ENCODE measurements at regions not wholly inside any gene's neighbourhood (a gene's known extent, or its start where the extent isn't known, plus 50 kb on each side); places are given as distances from the start of the nearest gene placed in this dataset.

- DNase-seq (ENCODE audit: low read depth) = no peak
Measured at GRCh38 chr7:46428295-46428694, 507.2 kb upstream of the IGFBP3 start.

GRCh38 chr7:46424934-46425333 is 503.9 kb upstream of the IGFBP3 start:
- no peak for DNase-seq (ENCODE audit: low read depth)

DNA sequence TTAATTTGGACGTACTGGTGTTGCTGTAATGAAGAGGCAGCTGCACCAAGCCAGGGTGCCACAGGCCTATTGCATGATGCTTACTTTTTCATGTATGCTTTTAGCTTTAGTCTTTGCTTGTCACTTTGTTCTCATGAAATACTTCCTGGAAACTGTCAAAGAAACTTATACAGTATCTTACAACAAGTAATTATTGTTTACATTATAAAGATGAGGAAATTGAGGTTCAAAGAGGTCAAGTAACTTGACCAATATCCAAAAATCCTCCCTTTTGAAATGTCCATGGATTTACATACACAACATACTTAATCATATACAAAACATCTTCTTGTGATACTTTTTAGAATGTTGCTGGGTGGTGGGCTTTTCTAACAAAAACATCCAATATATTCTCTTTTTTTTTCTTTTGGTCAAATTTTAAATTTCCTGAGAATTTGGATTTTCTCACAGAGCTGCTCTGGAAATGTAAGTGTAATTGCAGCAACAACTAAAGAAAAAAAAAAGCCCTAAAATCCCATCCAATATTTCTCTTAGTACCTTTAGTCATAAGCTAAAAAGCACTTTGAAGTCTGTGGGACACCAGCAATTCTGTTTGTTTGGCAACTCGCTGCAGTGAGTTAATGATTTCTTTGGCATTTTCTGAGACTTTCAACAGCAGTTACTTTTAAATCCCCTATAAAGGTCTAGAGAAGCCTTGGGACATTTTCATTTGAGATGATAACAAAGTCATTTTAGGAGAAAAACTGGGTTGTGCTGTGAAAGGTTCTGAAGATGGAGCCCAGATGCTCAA is 500.6 kb upstream of the IGFBP3 start:
- no peak for DNase-seq (ENCODE audit: low read depth)

GRCh38 chr7:46414946-46415345 is 493.9 kb upstream of the IGFBP3 start:
- no peak for DNase-seq (ENCODE audit: low read depth)

DNA sequence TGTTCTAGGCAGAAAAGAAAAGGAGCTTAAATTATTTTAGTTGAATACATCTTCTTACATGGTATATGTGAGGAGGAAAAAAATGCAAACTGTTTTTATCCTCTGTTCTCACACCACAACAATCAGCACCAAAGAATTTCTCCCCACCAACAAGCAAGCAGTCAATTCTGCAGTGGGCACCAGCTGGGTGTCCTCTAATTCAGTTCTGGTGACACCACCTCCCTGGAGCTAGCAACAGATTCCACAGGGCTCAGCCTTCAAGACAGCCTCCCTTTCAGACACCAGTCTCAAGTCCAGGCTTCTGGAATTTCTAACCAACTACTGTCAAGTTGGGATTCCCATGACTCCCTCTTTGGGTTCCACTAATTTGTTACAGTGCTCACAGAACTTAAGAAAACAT is 490.2 kb upstream of the IGFBP3 start:
- DNase-seq (ENCODE audit: low read depth) = no peak

DNA sequence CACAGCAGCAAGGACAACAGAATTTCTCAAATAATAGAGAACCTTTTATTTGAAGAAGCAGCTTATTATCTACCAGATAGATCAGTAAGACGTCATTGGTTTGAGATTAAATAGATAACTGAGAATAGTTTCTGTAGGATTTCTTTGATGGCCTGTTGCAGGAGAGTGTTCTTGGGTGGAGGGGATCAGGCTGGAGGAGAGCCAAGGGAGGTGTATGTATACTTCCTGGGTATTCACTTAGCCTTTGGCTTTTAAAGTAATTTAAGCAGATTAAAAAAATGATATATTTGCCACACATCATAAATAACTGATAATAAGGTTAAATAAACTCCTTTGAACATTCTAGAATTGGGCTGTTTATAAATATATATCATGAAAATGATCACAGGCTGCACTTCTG is 486.1 kb upstream of the IGFBP3 start:
- no peak for DNase-seq (ENCODE audit: low read depth)

GRCh38 chr7:46397591-46397990 is 476.5 kb upstream of the IGFBP3 start:
- DNase-seq (ENCODE audit: low read depth) = no peak

DNA sequence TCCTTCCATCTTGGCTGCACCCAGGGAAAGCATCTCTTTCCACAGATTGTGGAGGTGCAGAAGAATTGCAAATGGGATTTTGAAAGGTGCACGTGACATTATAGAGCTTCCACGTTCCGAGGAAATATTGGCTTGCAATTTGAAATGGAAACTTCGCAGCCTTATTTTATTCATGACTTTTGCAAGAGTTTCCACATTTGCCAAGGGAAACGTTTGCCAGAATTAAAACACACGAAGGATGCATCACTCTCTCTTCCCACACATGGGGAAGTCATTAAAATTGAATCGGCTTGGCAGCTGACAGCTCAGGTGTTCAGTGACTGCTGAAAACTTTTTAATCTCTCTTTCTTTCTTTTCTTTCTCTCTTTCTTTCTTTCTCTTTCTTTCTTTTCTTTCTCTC is 475.4 kb upstream of the IGFBP3 start:
- DNase-seq (ENCODE audit: low read depth) = no peak

DNA sequence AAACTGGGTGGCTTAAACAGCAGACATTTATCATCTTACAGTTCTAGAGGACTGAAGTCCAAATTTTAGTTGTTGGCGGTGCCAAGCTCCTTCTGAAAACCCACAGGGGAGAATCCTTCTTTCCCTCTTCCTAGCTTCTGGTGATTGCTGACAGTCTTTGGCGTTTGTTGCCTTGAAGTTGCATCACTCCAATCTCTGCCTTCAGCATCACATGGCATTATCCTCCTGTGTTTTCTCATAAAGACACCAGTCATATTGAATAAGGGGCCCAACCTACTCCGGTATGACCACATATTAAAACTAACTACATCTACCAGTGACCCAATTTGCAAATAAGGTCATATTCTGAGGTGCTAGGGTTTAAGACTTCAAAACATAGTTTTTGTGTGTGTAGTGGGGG is 472.1 kb upstream of the IGFBP3 start:
- no peak for DNase-seq (ENCODE audit: low read depth)

GRCh38 chr7:46391231-46392201 is 470.4 kb upstream of the IGFBP3 start:
- no peak for DNase-seq (ENCODE audit: low read depth)

GRCh38 chr7:46390042-46390441 is 469.0 kb upstream of the IGFBP3 start:
- DNase-seq (ENCODE audit: low read depth) = no peak

- DNase-seq (ENCODE audit: low read depth) = no peak
Measured at GRCh38 chr7:46389146-46389545, 468.1 kb upstream of the IGFBP3 start.

DNA sequence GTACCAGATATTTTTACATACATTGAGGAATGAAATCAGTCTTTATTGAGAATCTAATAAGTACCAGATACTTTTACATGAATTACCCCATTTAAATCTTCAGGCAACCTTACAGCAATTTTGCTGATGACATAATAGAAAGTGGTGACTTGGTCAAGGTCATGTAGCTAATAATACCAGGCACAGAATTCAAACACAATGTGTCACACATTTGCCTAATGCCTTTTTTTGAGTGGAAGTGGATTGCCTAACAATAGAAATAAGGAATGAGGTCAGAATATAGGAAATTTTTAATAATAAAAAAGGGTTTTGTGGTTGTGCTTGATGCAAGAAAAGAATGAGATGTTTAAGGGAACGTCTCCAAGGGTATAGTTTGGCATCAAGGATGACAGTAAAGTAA is 466.6 kb upstream of the IGFBP3 start:
- no peak for DNase-seq (ENCODE audit: low read depth)

DNA sequence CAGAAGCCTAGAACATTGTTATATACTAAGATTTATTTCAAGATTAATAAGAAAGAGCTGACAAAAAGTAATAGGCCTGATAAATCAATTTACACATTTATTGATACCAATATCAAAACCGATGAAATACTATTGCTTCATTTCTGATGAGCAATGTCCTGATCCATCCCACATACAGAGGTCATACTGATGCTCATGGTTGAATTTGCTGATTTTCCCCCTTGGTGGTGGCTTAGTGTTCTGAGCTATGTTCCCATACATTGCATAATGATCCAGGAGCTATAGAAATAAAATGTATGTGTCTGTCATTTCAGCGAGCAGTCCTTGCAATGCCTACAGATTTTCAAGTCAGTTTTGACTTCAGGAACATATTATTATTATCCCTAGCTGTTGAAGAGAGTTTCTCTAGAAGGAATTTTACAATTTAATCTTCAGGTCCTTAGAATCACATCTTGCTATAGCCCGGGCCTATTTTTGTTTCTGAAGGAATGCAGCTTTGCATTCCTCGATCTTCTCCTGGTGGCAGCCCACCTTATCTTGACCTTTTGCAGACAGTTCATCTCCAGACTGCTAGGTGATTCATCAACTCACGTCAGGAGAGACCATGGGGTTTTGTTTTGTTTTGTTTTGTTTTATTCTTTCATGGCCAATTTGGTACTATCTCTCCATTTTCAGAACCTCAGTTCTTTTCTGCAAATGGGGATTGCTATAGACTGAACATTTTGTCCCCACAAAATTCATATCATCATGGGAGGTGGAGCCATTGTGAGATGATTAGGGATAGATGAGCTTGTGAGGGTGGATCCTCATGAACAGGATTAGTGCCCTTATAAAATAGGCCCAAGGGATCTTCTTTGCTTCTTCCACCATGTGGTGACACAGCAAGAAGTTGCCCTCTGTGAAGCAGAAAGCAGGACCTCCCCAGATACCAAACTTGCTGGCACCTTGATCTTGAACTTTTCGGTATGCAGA is 465.6 kb upstream of the IGFBP3 start:
- DNase-seq (ENCODE audit: low read depth) = no peak

DNA sequence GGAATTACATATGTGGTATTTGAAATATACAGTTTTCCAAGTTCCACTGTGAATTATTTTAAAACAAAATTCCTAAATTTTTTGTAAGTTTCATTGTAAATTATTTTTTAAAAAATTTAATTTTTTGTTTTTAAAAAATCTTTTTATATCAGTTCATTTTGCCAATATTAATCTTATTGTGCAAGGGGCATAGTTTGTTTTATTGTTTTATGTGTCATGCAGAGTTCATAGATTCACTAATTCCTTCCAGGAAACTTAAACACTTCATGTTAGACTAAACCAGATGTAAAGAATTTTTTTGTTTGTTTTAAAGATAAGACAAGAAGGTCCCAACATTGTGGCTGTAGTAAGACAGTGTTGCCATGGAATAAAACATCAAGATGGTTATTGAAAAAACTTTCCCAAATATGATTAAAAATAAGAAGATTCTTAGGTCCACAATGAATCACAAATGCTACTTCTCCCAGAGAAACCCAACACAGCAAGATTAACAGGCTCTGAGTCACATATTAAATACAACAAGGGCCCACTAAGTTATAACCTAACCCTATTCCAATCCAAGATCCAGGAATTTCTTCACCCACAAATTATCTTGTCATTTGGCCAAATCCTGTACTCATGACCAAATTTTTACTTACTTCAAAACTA is 464.7 kb upstream of the IGFBP3 start:
- DNase-seq (ENCODE audit: low read depth) = no peak

DNA sequence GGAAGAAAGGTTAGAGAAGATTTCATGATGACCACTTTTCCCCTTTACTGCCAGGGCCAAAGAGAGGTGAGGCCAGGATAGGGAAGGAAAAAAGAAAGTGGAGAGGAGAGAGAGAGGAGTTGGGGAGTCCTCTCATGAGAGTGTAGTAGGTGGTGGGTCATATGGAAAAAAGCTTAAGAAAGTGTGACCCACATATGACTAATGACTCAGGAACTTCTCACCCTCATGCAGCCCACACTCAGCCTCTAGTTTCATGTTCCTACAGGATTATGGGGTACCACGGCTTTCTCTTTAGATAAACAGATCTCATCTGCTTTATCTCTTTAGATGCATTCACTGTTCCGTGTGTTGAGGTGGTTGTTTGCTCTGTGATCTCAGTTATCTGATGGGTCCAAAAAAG is 462.5 kb upstream of the IGFBP3 start:
- DNase-seq (ENCODE audit: low read depth) = no peak

GRCh38 chr7:46369933-46370654 is 449.0 kb upstream of the IGFBP3 start:
- DNase-seq (ENCODE audit: low read depth) = no peak

DNA sequence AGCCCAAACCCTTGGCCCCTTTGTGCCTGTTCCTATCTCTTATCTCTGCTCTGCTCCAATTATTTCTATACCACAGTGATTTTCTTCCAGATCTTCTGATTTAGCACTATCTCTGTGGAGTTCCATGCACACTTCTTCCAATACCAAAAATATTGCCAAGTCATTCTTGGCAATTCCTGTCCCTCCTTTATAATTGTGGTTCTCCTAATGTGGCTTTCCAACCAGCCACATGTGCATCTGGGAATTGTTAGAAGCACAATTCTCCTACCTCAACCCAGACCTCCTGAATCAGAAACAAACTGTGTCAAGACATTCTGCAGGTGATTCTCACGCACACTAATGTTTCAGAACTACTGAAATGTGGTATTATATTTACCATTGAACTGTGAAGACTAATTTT is 447.8 kb upstream of the IGFBP3 start:
- DNase-seq (ENCODE audit: low read depth) = no peak

DNA sequence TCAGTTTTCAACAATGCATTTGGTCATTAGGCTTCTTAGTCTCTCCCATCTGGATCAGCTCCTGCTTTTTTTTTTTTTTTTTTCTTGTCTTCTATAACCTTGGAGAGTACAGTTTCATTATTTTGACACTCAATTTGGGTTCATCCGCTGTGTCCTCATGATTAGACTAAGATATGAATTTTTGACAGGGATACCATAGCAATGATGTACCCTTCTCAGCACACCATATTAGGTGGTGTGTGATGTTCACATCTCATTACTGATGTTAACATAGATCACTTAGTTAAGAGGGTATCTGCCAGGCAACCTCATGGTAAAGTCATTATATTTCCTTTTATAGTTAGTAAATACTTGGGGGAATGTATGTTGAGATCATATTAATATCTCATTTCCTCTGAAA is 445.5 kb upstream of the IGFBP3 start:
- DNase-seq (ENCODE audit: low read depth) = no peak

DNA sequence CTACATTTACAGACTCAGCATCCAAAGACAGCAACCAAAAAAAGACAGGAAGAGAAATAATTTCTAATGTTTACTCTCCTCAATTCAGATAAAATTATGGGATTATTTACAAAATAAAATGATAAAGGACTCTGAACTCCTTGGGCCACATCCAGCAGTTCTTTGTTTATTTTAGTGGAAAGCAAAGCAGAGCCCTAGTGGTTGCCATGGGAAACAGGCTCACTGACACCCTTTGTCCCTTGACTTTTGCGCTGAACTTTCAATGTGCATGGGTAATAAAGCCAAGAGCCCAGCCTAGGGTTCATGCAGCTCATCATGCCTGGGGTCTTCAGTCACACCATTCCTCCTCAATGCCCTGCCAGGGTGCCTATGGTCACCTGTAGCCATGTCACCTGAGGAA is 442.6 kb upstream of the IGFBP3 start:
- no peak for DNase-seq (ENCODE audit: low read depth)

DNA sequence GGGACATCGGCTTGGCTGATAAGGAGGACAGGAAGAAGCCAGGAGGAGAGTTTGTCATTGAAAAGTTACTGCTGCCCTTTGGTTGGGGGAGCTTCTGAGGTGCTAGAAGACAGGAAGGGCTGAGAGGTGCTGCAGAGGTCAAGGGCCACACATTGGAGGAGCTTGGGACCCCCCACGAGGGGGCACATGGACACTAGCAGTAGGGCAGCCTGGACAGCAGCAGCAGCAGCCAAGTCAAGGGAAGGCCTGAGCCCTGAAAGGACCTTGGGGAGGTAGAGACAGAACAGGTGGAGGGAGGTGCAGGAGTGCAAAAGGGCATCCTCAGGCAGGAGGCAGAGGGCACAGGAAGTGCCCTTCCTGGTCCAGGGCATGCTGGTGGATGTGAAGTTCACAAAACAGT is 439.7 kb upstream of the IGFBP3 start:
- DNase-seq (ENCODE audit: low read depth) = no peak

Measured in activated T-cell treated with anti-CD3 and anti-CD28 coated beads for 24 hours (primary cell).